Thyroid gland (tissue), 4 donors: ENCODE measurements at regions not wholly inside any gene's neighbourhood (a gene's known extent, or its start where the extent isn't known, plus 50 kb on each side); places are given as distances from the start of the nearest gene placed in this dataset.

Experiments used
- DNase-seq, 2 donors: peaks; one replicate each; pipeline ENCODE4 v3.0.0-alpha.2; 2019
- H3K27ac ChIP-seq, 3 donors: fragments of 200-600 bp; sonication (generic); 1 replicate in 2 of 3; 2 replicates in 1 of 3; pipeline ENCODE4 v1.5.1; 2016 to 2019; ENCODE audit warnings: mild to moderate bottlenecking in 1 of 3, moderate library complexity in 1 of 3
- H3K27me3 ChIP-seq: fragments of 200-600 bp; sonication (generic); one replicate; pipeline ENCODE4 v1.5.1; 2019
- H3K36me3 ChIP-seq, 2 donors: fragments of 200-600 bp; sonication (generic); one replicate each; pipeline ENCODE4 v1.5.1; 2016 to 2019
- H3K4me1 ChIP-seq, 2 donors: fragments of 200-600 bp; sonication (generic); one replicate each; pipeline ENCODE4 v1.5.1; 2017 to 2019
- H3K4me3 ChIP-seq, 3 donors: fragments of 200-600 bp; sonication (generic); replicated peaks in 1 of 3; 1 replicate in 2 of 3; 2 replicates in 1 of 3; pipeline ENCODE4 v1.5.1; 2016; ENCODE audit warnings: mild to moderate bottlenecking in 1 of 3
- H3K9me3 ChIP-seq: fragments of 200-600 bp; sonication (generic); one replicate; pipeline ENCODE4 v1.5.1; 2017
- CTCF ChIP-seq, 6 experiments: fragments of 200-600 bp in 3 of 6; fragments of 450-650 bp in 3 of 6; sonication (generic) in 3 of 6; IDR thresholded peaks; one replicate each; pipeline ENCODE4 v1.5.1; 2016 to 2019; ENCODE audit warnings: antibody characterized with exemption in 6 of 6, mild to moderate bottlenecking in 2 of 6, inconsistent platforms in 1 of 6, moderate library complexity in 1 of 6
- POLR2A ChIP-seq, 2 donors: fragments of 450-650 bp; IDR thresholded peaks; one replicate each; pipeline ENCODE4 v1.6.1; 2017; ENCODE audit warnings: antibody characterized with exemption in 2 of 2, mild to moderate bottlenecking in 2 of 2, moderate library complexity in 1 of 2
- WGBS, 2 donors: methylation state at CpG; one replicate each; pipeline ENCODE4 v1.1.5; 2017; 5-methylcytosine and 5-hydroxymethylcytosine counted together
- intact Hi-C: fragments of 100-400 bp; cut with DNase I; formaldehyde crosslinking; loops from one replicate; pipeline ENCODE4 v1.15.1; 2023

DNA sequence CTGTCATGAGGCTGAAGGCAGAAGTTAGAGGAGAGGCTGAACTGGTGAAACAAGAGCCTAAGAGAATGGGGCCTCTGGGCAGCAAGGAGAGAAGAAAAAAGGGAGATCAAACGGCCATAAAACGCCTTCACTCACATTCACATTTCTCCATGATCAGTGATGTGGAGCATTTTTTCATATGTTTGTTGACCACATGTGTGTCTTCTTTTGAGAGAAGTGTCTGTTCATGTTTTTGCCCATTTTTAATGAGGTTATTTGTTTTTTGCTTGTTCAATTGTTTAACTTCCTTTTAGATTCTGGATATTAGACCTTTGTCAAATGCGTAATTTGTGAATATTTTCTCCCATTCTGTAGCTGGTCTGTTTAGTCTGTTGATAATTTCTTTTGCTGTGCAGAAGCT, 155.0 kb downstream of the TMEM26 start:
- H3K36me3 ChIP-seq: no peaks in the 10 kb centered on the region
- H3K27me3 ChIP-seq: no peaks in the 10 kb centered on the region
- H3K4me3 ChIP-seq: no peak overlapping the region
- WGBS, 2 donors: 86 to 89% methylated on average over 3 of the region's 3 CpGs
- no peaks in the 10 kb centered on the region for H3K4me1 ChIP-seq
- H3K27ac ChIP-seq: no peak overlapping the region
- intact Hi-C loops: no loop called here
- TF ChIP-seq POLR2A (IDR thresholded peaks at IDR 0.05): no peak
- TF ChIP-seq CTCF (IDR thresholded peaks at IDR 0.05): no peak
- no peaks in the 10 kb centered on the region for H3K9me3 ChIP-seq
- DNase-seq: no peak

GRCh38 chr10:61296161-61296560, 157.0 kb downstream of the TMEM26 start:
- Histone ChIP-seq H3K36me3 (no peaks in the 10 kb centered on the region), H3K27ac (no peak overlapping the region), H3K27me3 (no peaks in the 10 kb centered on the region), H3K4me1 (peaks cover 4 to 8% of the 10 kb centered on the region in 2 donors), H3K4me3 (no peak overlapping the region), H3K9me3 (no peaks in the 10 kb centered on the region)
- TF ChIP-seq CTCF (IDR thresholded peaks at IDR 0.05) (no peak), POLR2A (IDR thresholded peaks at IDR 0.05) (no peak)
- intact Hi-C loops: no loop called here
- no peak for DNase-seq

DNA sequence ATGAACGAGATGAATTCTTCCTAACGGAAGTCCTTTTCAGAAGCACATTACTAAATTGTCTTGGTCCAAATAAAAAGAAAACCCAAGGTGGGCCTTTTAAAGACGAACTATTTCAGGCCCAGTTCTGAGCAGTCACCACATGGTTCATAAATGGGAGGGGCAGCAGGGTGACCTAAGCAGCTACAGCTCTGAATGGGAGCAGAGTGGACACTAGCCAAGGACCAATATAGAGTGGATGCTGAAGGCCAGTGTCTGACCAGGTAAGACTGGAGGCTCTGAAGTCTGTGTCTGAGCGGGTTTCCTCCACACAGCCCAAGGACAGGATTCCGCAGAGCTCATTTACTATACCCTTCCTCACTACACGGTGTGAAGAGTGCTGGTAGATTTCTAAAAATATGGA, 159.1 kb downstream of the TMEM26 start:
- Histone ChIP-seq H3K27ac (no peak overlapping the region), H3K27me3 (no peaks in the 10 kb centered on the region), H3K4me3 (no peak overlapping the region), H3K9me3 (no peaks in the 10 kb centered on the region), H3K36me3 (no peaks in the 10 kb centered on the region), H3K4me1 (peaks cover 4 to 8% of the 10 kb centered on the region in 2 donors)
- intact Hi-C loops: no loop called here
- DNase-seq: no peak
- no peak for TF ChIP-seq CTCF (IDR thresholded peaks at IDR 0.05)
- no peak for TF ChIP-seq POLR2A (IDR thresholded peaks at IDR 0.05)
- 92 to 93% methylated on average over 6 of the region's 6 CpGs for WGBS, 2 donors

DNA sequence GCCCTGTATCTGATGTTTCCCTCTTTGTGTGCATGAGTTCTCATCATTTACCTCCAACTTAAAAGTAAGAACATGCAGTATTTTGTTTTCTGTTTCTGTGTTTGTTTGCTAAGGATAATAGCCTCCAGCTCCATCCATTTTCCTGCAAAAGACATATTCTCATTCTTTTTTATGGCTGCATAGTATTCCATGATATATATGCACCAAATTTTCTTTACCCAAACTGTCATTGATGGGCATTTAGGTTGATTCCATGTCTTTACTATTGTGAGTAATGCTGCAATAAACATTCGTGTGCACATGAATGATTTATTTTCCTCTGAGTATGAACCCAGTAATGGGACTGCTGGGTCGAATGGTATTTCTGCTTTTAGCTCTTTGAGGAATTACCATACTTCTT, 163.4 kb downstream of the TMEM26 start:
- intact Hi-C loops: no loop called here
- Histone ChIP-seq H3K4me1 (peaks cover 4 to 8% of the 10 kb centered on the region in 2 donors), H3K9me3 (no peaks in the 10 kb centered on the region), H3K4me3 (no peak overlapping the region), H3K27ac (no peak overlapping the region), H3K27me3 (no peaks in the 10 kb centered on the region), H3K36me3 (no peaks in the 10 kb centered on the region)
- TF ChIP-seq CTCF (IDR thresholded peaks at IDR 0.05): no peak
- TF ChIP-seq POLR2A (IDR thresholded peaks at IDR 0.05): no peak
- 89 to 90% methylated on average over 2 of the region's 2 CpGs for WGBS, 2 donors
- DNase-seq: no peak

GRCh38 chr10:61286686-61287085, 166.5 kb downstream of the TMEM26 start:
- WGBS, 2 donors: 85 to 93% methylated on average over 3 of the region's 3 CpGs
- intact Hi-C loops: no loop called here
- no peak for TF ChIP-seq CTCF (IDR thresholded peaks at IDR 0.05)
- no peak for TF ChIP-seq POLR2A (IDR thresholded peaks at IDR 0.05)

More at GRCh38 chr10:61286686-61287085, 166.5 kb downstream of the TMEM26 start:
- Histone ChIP-seq H3K9me3 (no peaks in the 10 kb centered on the region), H3K4me1 (peaks cover 3 to 4% of the 10 kb centered on the region in 2 donors), H3K4me3 (no peak overlapping the region), H3K27ac (no peak overlapping the region), H3K27me3 (no peaks in the 10 kb centered on the region), H3K36me3 (no peaks in the 10 kb centered on the region)
- DNase-seq: no peak
